ENCODE measurements at regions not wholly inside any gene's neighbourhood (a gene's known extent, or its start where the extent isn't known, plus 50 kb on each side); places are given as distances from the start of the nearest gene placed in this dataset.

GRCh38 chr11:23490557-23491235, 630.4 kb upstream of the CCDC179 start:
- DNase-seq: no peak

GRCh38 chr11:23494981-23495380, 634.7 kb upstream of the CCDC179 start:
- DNase-seq: no peak

DNA sequence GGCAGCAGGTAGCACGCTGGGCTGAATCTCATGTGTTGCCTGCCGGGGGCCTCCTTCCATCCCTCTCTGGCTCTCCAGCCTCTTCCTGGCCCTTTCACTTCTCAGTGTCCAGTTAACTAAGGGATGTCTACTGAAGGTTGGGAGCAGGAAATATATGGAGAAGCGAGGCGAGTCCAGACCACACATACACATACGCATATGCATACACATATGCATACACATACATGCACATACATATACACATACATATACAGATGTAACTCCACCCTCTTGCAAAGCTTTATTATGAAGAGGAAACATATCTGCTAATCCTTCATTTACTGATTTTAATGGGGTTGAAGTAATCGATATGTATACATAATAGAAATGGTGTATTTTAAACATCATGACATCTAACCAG, 636.1 kb upstream of the CCDC179 start:
- DNase-seq: no peak

DNA sequence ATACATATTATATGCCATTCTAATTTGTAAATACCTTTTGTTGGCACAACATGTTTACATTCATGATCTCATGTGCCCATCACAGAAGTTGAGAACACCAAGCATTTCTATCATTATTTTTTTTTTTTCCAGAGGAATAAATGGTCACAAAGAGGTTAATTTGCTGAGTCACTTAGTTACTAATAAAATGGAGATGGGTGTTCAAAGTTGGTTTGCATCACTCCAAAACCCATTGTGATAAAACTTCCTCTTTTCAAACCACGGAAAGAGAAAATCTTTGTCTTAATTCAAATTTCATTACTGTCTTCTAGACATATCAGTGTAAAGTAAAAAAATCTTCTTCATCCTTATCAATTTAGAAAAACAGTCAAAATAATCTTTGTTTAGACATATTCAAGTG, 636.8 kb upstream of the CCDC179 start:
- no peak for DNase-seq

GRCh38 chr11:23502389-23502788, 642.1 kb upstream of the CCDC179 start:
- DNase-seq: no peak

DNA sequence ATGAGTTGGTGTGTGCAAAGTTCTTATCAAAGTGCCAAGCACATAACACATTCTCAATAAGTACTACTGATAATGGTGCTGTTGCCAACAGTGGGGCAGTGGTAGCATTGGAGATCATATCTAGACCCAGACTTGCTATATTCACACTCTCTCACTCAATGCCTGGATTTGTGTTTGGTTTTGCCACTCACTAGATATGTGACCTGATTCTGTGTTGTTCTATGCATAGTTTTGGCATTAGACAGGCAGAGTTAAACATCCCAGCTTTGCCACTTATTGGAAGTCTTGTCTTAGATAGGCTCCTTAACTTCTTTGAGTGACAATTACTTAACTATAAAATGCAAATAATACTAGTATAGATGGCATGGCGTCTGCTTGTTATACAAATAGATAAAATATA, 642.6 kb upstream of the CCDC179 start:
- DNase-seq: no peak

- DNase-seq: peak; percentile 75
Measured at GRCh38 chr11:23509023-23509422, 648.7 kb upstream of the CCDC179 start.

DNA sequence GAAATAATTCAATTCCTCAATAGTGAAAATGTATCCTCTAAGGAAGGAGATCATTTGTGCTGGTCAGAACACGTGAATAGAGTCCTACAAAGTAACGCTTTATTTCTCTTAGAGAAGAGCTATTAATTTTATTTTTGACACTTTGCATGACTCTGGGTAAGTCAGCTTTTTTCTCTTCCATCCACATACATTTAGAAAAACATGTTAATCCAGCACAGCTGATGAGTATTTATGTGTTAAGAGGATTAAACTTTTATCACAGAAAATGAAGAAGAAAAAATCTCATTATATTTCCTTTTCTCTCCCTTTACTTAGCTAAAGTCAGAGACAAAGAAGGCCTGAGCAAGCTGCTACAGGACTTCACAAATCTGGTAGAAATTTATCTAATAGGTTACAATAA, 649.5 kb upstream of the CCDC179 start:
- DNase-seq: no peak

GRCh38 chr11:23519194-23519593, 658.9 kb upstream of the CCDC179 start:
- DNase-seq: no peak

GRCh38 chr11:23520226-23520960, 660.1 kb upstream of the CCDC179 start:
- DNase-seq: no peak

DNA sequence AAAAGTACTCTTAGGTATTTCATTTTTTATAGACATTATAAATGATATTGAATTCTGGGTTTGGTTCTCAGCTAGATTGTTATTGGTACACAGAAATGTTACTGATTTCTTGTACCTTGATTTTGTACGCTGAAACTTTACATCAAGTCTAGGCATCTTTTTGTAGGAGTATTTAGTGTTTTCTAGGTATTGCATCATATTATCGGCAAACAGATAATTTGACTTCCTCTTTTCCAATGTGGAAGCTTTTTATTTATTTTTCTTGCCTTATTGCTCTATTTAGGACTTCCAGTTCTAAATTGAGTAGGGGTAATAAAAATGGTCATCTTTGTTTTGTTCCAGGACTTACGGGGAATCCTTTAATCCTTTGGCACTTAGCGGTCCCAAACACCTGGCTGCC, 676.6 kb upstream of the CCDC179 start:
- no peak for DNase-seq

DNA sequence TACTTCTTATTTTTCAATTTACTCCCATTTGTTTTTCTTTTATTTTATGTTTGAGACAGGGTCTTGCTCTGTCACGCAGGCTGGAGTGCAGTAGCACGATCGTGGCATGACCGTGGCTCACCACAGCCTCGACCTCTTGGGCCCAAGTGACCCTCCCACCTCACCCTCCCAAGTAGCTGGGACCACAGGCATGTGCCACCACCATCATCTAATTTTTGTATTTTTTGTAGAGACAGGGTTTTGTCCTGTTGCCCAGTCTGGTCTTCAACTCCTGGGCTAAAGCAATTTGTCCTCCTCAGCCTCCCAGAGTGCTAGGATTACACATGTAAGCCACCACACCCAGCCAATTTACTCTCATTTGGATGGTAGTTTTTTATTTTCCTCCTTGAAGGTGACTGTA, 679.3 kb upstream of the CCDC179 start:
- no peak for DNase-seq

DNA sequence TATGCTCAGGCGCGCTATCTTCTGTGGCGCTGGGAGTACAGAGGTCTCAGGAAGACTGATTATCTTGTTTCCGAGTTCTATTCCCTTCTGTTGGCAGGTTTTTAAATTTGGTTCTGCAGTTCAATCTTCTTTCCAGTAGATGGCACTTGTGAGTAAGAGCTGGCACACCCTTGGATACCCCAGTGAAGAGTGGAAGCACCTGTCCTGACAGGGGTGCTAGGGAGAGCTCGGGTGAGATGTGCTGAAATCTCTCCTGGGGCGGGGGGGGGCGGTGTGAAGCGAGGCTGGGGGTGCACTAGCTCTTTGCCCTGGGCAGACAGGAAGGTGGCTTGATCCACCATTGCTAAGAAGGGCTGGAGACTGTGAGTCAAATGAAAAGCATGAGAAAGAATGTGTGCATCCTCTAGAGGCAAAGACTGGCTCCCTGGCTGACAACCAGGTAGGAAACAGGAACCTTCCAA, 679.9 kb upstream of the CCDC179 start:
- DNase-seq: peak; percentile 87

DNA sequence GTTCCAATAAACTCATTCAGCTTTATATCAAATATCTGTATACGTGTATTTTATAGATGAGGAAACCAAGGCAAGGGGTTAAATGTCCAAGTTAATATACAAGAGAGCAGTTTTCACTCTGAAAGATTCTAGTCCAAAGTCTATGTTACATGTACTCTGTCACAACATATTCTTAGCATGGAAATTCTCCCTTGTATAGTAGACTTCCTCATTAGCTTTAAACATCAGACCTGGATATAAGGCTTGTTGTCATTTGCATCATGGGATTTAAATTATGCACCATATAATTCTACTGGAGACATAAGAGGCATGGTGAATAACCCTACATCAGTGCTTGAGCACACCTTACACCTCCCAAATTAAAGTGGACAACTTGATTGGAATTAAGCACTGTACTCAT, 681.9 kb upstream of the CCDC179 start:
- no peak for DNase-seq

DNA sequence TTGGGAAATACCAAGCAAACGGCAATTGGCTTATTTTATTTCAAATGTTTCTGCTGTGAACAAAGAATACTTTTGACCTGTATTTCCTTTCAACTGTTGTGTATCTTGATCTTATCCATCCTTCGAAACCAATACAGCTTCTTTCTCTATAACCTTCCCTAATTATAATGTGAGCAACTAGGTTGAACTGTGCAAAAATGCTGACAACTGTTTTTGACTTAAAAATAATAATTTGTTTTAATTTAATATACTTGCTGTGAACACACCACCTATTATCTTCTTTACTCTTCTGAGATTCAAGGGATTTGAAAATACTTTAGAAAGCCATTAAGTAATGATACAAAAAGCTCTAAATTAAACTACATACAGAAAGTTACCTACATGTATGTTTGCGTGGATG, 682.5 kb upstream of the CCDC179 start:
- DNase-seq: no peak

GRCh38 chr11:23543651-23544222, 683.5 kb upstream of the CCDC179 start:
- DNase-seq: no peak

GRCh38 chr11:23551706-23552105, 691.4 kb upstream of the CCDC179 start:
- DNase-seq: no peak

DNA sequence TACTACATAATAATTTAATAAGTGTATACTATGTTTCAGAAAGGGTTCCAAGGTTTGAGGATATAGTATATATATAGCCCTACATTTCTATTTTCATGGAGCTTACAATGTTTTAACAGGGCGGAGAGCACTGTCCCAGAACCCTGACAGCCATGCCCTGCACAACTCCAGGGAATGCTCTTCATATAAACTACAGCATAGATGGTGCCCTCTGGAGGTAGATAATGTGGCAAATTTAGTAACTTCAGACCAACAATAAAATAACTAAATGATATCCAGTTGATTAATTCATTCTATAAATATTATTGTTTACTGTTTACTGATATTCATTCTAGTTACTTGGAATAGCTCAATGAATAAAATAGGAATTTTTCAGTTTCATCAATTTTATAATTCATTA, 693.7 kb upstream of the CCDC179 start:
- DNase-seq: no peak

DNA sequence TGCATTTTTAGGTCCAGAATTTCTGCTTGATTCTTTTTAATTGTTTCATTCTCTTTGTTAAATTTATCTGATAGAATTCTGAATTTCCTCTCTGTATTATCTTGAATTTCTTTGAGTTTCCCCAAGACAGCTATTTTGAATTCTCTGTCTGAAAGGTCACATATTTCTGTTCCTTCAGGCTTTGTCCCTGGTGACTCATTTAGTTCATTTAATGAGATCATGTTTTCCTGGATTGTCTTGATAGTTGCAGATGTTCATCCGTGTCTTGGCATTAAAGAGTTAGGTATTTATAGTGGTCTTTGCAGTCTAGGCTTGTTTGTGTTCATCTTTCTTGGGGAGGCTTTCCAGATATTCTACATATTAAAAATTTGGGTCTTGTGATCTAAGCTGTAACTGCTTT, 694.8 kb upstream of the CCDC179 start:
- DNase-seq: no peak

- no peak for DNase-seq
Measured at GRCh38 chr11:23556163-23556750, 696.0 kb upstream of the CCDC179 start.

- DNase-seq: no peak
Measured at GRCh38 chr11:23563591-23563990, 703.3 kb upstream of the CCDC179 start.

- no peak for DNase-seq
Measured at GRCh38 chr11:23564370-23564769, 704.1 kb upstream of the CCDC179 start.

DNA sequence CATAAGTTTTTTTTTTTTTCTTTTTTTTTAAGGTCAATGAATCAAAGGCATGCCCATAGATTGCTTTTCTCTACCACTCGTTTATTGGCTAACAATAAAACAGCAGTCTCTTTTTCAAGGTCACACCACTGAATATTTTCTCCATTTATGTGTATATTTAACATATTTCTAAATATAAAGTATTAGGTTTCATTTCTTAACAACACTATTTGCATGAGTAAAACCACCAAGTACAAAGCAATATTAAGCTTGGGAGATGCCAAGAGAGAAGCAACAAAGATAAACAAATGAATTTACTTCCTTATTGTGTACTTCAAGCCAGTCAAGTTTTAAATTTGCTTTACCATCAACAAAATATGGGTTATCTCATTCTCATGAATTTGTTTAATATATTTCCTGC, 708.9 kb upstream of the CCDC179 start:
- DNase-seq: no peak

GRCh38 chr11:23569547-23569946, 709.3 kb upstream of the CCDC179 start:
- peak; percentile 6 for DNase-seq

Measured in NCI-H226 (cell line).